T-helper 17 cell (primary cell): ENCODE measurements at regions not wholly inside any gene's neighbourhood (a gene's known extent, or its start where the extent isn't known, plus 50 kb on each side); places are given as distances from the start of the nearest gene placed in this dataset.
A peak's percentile ranks its signal among the peaks of the same experiment; 100 is the strongest.

ENCODE experiments used
- ATAC-seq: fragments of 150-1000 bp; cut with Tn5 transposase; 2 replicates; pipeline ENCODE4 v1.10.0; 2021; ENCODE audit warnings: mild to moderate bottlenecking, moderate library complexity
- DNase-seq, 3 donors: peaks; one replicate each; pipeline versions ENCODE4 v3.0.0 to v3.0.0-alpha.2; 2020 to 2021
- H3K9me3 ChIP-seq: one replicate; pipeline ENCODE4 v1.7.0; 2013; ENCODE audit warnings: low read length, mild to moderate bottlenecking; ENCODE audit not compliant: control insufficient read depth, poor library complexity, severe bottlenecking
- H3K27ac Mint-ChIP-seq: one replicate; pipeline ENCODE4 v1.8.0; 2022; ENCODE audit warnings: mild to moderate bottlenecking, moderate library complexity, mixed read lengths
- H3K27me3 Mint-ChIP-seq: one replicate; pipeline ENCODE4 v1.8.0; 2022; ENCODE audit warnings: mixed read lengths
- H3K36me3 Mint-ChIP-seq: one replicate; pipeline ENCODE4 v1.8.0; 2022; ENCODE audit warnings: low read depth, mixed read lengths
- H3K4me1 Mint-ChIP-seq: one replicate; pipeline ENCODE4 v1.8.0; 2022; ENCODE audit warnings: mild to moderate bottlenecking, mixed read lengths
- H3K4me3 Mint-ChIP-seq: one replicate; pipeline ENCODE4 v1.8.0; 2022; ENCODE audit warnings: mild to moderate bottlenecking, moderate library complexity, mixed read lengths

DNA sequence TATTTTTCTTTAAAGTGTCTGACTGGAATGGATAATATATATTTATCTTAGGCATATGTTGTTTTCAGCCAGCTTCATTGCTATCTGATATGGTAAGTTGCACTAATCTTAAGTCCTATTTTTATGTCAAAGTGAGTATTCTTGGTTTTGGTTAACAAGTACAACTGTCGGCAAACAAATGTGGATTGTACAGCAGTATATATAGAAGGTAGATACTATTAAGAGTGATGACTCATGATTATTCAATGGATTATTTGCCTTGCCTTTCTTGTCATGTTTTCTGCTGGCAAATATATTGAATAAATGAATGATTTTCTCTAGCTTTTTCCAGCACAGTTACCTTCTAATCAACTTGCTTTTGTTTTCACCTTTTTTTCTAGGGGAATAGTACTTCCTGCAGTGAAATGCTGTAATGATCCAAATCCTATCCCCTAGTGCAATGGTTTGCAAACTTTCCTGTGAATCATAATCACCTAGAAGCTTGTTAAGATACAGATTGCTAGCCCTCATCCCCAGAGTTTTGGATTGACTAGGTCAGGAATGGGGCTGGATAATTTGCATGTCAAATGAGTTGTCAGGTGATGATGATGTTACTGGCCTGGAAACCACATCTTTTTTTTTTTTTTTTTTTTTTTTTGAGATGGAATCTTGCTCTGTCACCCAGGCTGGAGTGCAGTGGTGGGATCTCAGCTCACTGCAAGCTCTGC is 60.8 kb upstream of the ARRDC3 start:
- Mint-ChIP-seq H3K36me3 (peaks cover 2% of the 10 kb centered on the region), H3K27me3 (no peaks in the 10 kb centered on the region), H3K4me1 (no peaks in the 10 kb centered on the region), H3K27ac (no peak overlapping the region), H3K4me3 (no peak overlapping the region)
- H3K9me3 ChIP-seq: no peaks in the 10 kb centered on the region
- DNase-seq: no peak
- no peak for ATAC-seq

- H3K4me1 Mint-ChIP-seq: no peaks in the 10 kb centered on the region
- H3K27ac Mint-ChIP-seq: no peak overlapping the region
- H3K9me3 ChIP-seq: no peaks in the 10 kb centered on the region
- no peak for DNase-seq
- H3K27me3 Mint-ChIP-seq: no peaks in the 10 kb centered on the region
- no peak overlapping the region for H3K4me3 Mint-ChIP-seq
- ATAC-seq: no peak
- peaks cover 2% of the 10 kb centered on the region for H3K36me3 Mint-ChIP-seq
Measured at GRCh38 chr5:91443023-91443422, 59.9 kb upstream of the ARRDC3 start.

- no peaks in the 10 kb centered on the region for H3K9me3 ChIP-seq
- Mint-ChIP-seq H3K4me1 (peaks cover 2% of the 10 kb centered on the region), H3K27me3 (no peaks in the 10 kb centered on the region), H3K27ac (no peak overlapping the region), H3K36me3 (peaks cover 2% of the 10 kb centered on the region), H3K4me3 (no peak overlapping the region)
- DNase-seq (no peak), ATAC-seq (no peak)
Measured at GRCh38 chr5:91441082-91441481, 58.0 kb upstream of the ARRDC3 start.

DNA sequence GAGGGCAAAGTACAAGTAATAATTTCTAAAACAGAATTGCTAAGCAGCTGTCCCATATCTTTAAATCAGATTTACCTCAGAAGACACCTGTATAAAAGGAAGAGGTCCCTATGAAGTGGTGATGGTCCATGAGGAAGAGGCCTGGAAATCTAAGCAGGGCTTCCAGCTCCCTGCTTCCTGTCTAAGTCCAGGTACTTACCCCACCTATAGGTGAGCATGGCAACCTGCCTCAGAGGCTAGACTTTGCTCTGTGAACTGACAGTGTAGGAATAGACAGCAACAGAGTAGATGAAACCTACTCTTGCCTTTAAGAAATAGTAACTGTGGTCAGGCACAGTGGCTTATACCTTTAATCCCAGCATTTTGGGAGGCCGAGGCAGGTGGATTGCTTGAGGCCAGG is 55.8 kb upstream of the ARRDC3 start:
- no peak overlapping the region for H3K4me3 Mint-ChIP-seq
- DNase-seq: no peak
- no peaks in the 10 kb centered on the region for H3K27me3 Mint-ChIP-seq
- H3K27ac Mint-ChIP-seq: no peak overlapping the region
- H3K9me3 ChIP-seq: no peaks in the 10 kb centered on the region
- no peak for ATAC-seq
- peaks cover 10% of the 10 kb centered on the region for H3K4me1 Mint-ChIP-seq
- H3K36me3 Mint-ChIP-seq: peaks cover 2% of the 10 kb centered on the region

GRCh38 chr5:91436241-91436640 is 53.1 kb upstream of the ARRDC3 start:
- Mint-ChIP-seq H3K4me1 (peaks cover 14% of the 10 kb centered on the region), H3K27ac (no peak overlapping the region), H3K4me3 (no peak overlapping the region), H3K36me3 (peaks cover 2% of the 10 kb centered on the region), H3K27me3 (no peaks in the 10 kb centered on the region)
- no peak for DNase-seq
- H3K9me3 ChIP-seq: no peaks in the 10 kb centered on the region
- no peak for ATAC-seq

- Mint-ChIP-seq H3K27me3 (no peaks in the 10 kb centered on the region), H3K27ac (peak overlapping the region; percentile 59), H3K4me3 (no peak overlapping the region), H3K36me3 (no peaks in the 10 kb centered on the region), H3K4me1 (peaks cover 14% of the 10 kb centered on the region)
- DNase-seq (no peak), ATAC-seq (peak; percentile 50)
- no peaks in the 10 kb centered on the region for H3K9me3 ChIP-seq
Measured at GRCh38 chr5:91434348-91434747, 51.2 kb upstream of the ARRDC3 start.

GRCh38 chr5:91433861-91434260 is 50.7 kb upstream of the ARRDC3 start:
- Mint-ChIP-seq H3K27me3 (no peaks in the 10 kb centered on the region), H3K4me1 (peaks cover 14% of the 10 kb centered on the region), H3K4me3 (no peak overlapping the region), H3K36me3 (no peaks in the 10 kb centered on the region), H3K27ac (peak overlapping the region; percentile 59)
- H3K9me3 ChIP-seq: no peaks in the 10 kb centered on the region
- ATAC-seq (no peak), DNase-seq (no peak)
